Spleen (tissue), 7 donors: ENCODE measurements at regions not wholly inside any gene's neighbourhood (a gene's known extent, or its start where the extent isn't known, plus 50 kb on each side); places are given as distances from the start of the nearest gene placed in this dataset.

ENCODE experiments used
- CTCF ChIP-seq, 11 experiments: fragments of 200-600 bp in 7 of 11; fragments of 450-650 bp in 4 of 11; sonication (generic) in 4 of 11; IDR thresholded peaks in 8 of 11; conservative IDR thresholded peaks in 3 of 11; 1 replicate in 7 of 11; 2 replicates in 4 of 11; pipeline versions ENCODE4 v1.4.0 to v1.8.0; 2016 to 2021; ENCODE audit warnings: antibody characterized with exemption in 11 of 11, inconsistent platforms in 4 of 11, mild to moderate bottlenecking in 1 of 11
- POLR2AphosphoS5 ChIP-seq, 3 donors: sonication (generic); formaldehyde crosslinking; IDR thresholded peaks; one replicate each; pipeline ENCODE4 v1.5.1; 2017; ENCODE audit warnings: antibody characterized with exemption in 3 of 3
- donor health status: DM: no; HTN: no; CAD: no; lungs with moderate emphysema.
- donor health status: DM: no; HTN: no; CAD: no.
- donor health status: DM: no; HTN: no; CAD: no.

DNA sequence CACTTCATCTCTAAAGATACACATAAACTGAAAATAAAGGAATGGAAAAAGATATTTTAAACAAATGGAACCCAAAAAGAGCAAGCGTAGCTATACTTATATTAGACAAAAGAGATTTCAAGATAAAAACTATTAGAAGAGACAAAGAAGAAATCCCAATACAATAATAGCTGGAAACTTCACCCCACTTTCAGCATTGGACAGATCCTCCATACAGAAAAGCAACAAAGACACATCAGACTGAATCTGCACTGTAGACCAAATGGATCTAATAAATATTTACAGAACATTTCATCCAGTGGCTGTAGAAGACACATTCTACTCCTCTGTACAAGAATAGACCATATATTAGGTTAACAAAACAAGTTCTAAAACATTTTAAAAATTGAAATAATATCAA is 117.6 kb upstream of the PDE3A start:
- TF ChIP-seq CTCF (IDR thresholded peaks at IDR 0.05 in 8 of 11, conservative IDR thresholded peaks at IDR 0.05 in 3 of 11) = no peak
- no peak for TF ChIP-seq POLR2AphosphoS5 (IDR thresholded peaks at IDR 0.05)
